PC-9 (cell line): ENCODE measurements at regions not wholly inside any gene's neighbourhood (a gene's known extent, or its start where the extent isn't known, plus 50 kb on each side); places are given as distances from the start of the nearest gene placed in this dataset.

Experiments used
- EZH2 ChIP-seq: fragments of 200-600 bp; sonication (generic); IDR thresholded peaks from 2 replicates; pipeline ENCODE4 v1.8.0; 2017; ENCODE audit warnings: antibody characterized with exemption, low read depth
- TF ChIP-seq, protein P1 (sequence below): fragments of 200-600 bp; sonication (generic); conservative IDR thresholded peaks from 2 replicates; pipeline ENCODE4 v1.6.1; 2017; ENCODE audit warnings: mixed run types, antibody characterized with exemption, mild to moderate bottlenecking, moderate library complexity

DNA sequence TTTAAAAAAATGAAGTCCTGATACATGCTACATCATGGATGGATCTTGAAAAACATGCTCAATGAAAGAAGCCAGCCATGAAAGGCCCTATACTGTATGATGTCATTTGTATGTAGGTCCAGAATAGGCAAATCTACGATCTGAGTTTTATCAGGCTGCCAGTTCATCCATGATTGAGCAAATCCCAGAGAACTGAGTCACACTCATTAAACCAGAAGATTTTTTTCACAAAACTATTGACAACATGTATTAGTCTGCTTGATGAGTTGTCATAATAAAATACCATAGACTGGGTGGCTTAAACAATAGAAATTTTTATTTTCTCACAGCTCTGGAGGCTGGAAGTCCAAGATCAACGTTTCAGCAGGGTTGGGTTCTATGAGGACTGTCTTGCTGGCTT is 130.7 kb downstream of the MREG start:
- TF ChIP-seq, protein P1, sequence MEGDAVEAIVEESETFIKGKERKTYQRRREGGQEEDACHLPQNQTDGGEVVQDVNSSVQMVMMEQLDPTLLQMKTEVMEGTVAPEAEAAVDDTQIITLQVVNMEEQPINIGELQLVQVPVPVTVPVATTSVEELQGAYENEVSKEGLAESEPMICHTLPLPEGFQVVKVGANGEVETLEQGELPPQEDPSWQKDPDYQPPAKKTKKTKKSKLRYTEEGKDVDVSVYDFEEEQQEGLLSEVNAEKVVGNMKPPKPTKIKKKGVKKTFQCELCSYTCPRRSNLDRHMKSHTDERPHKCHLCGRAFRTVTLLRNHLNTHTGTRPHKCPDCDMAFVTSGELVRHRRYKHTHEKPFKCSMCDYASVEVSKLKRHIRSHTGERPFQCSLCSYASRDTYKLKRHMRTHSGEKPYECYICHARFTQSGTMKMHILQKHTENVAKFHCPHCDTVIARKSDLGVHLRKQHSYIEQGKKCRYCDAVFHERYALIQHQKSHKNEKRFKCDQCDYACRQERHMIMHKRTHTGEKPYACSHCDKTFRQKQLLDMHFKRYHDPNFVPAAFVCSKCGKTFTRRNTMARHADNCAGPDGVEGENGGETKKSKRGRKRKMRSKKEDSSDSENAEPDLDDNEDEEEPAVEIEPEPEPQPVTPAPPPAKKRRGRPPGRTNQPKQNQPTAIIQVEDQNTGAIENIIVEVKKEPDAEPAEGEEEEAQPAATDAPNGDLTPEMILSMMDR: no peak
- no peak for TF ChIP-seq EZH2
